Heart left ventricle (tissue), 16 donors: ENCODE measurements at regions not wholly inside any gene's neighbourhood (a gene's known extent, or its start where the extent isn't known, plus 50 kb on each side); places are given as distances from the start of the nearest gene placed in this dataset.

Experiments used
- ATAC-seq, 4 donors: fragments of 200-7000 bp; cut with Tn5 transposase; one replicate each; pipeline ENCODE4 v1.9.1; 2020 to 2022; ENCODE audit warnings: moderate library complexity in 4 of 4, mild to moderate bottlenecking in 3 of 4, moderate number of reproducible peaks in 1 of 4
- DNase-seq, 5 donors: peaks; one replicate each; pipeline ENCODE4 v3.0.0-alpha.2; 2020
- H3K27ac ChIP-seq, 12 donors: fragments of 200-600 bp; sonication (generic) in 4 of 12; one replicate each; pipeline versions ENCODE4 v1.5.0 to v1.8.0; 2016 to 2022; ENCODE audit warnings: mild to moderate bottlenecking in 2 of 12
- H3K27me3 ChIP-seq, 9 donors: fragments of 200-600 bp; sonication (generic) in 2 of 9; one replicate each; pipeline versions ENCODE4 v1.5.1 to v1.8.0; 2016 to 2022; ENCODE audit warnings: mild to moderate bottlenecking in 3 of 9
- H3K36me3 ChIP-seq, 9 donors: fragments of 200-600 bp; sonication (generic) in 2 of 9; one replicate each; pipeline versions ENCODE4 v1.5.0 to v1.8.0; 2018 to 2022; ENCODE audit warnings: mild to moderate bottlenecking in 2 of 9
- H3K4me1 ChIP-seq, 12 donors: fragments of 200-600 bp; sonication (generic) in 4 of 12; one replicate each; pipeline versions ENCODE4 v1.5.0 to v1.8.0; 2016 to 2022; ENCODE audit warnings: mild to moderate bottlenecking in 3 of 12
- H3K4me3 ChIP-seq, 12 donors: fragments of 200-600 bp; sonication (generic) in 4 of 12; one replicate each; pipeline versions ENCODE4 v1.5.0 to v1.8.0; 2017 to 2022; ENCODE audit warnings: mild to moderate bottlenecking in 9 of 12, moderate library complexity in 4 of 12
- H3K9me3 ChIP-seq, 12 donors: fragments of 200-600 bp; sonication (generic) in 4 of 12; one replicate each; pipeline versions ENCODE4 v1.5.0 to v1.8.0; 2016 to 2022; ENCODE audit warnings: mild to moderate bottlenecking in 1 of 12
- CTCF ChIP-seq, 12 donors: fragments of 200-600 bp; sonication (generic) in 4 of 12; IDR thresholded peaks; one replicate each; pipeline versions ENCODE4 v1.5.0 to v1.8.0; 2018 to 2022; ENCODE audit warnings: antibody characterized with exemption in 12 of 12, mild to moderate bottlenecking in 5 of 12
- POLR2A ChIP-seq, 2 donors: fragments of 450-650 bp; IDR thresholded peaks; one replicate each; pipeline ENCODE4 v1.6.1; 2017; ENCODE audit warnings: antibody characterized with exemption in 2 of 2, mild to moderate bottlenecking in 2 of 2, moderate library complexity in 2 of 2
- WGBS, 4 donors: extraction: QIAGEN DNeasy Blood & Tissue Kit in 2 of 4; methylation state at CpG; one replicate each; pipeline versions ENCODE4 v1.1.5 to v1.1.7; 2013 to 2018; 5-methylcytosine and 5-hydroxymethylcytosine counted together
- intact Hi-C, 10 donors: fragments of 100-400 bp; cut with DNase I; formaldehyde crosslinking; loops; one replicate each; pipeline versions ENCODE4 v1.11.1 to v1.14.2; 2022
- donor health status: ischemic (EF 13 %, LVEDD 7.1; RV severe dilation, severe dysfunction).
- donor health status: healthy with polysubstance abuse.
- donor health status: DM: no; HTN: yes; CAD: no.
- donor health status: DM: no; HTN: no; CAD: no.
- donor health status: ischemic (EF 25% LVEDD 6.9; RV normal size, moderate dysfunction).
- donor health status: ischemic (EF 25% LVEDD 5.7; RV mildly dilated, moderate dysfunction).
- donor health status: healthy.
- donor health status: DM: yes; HTN: yes; CAD: no.
- donor health status: ischemic (EF 35%, LVEDD 5.7; RV mildly dilated, moderate dysfunction).
- donor health status: nonischemic (EF 11% LVEDD 7.7; RV severe dilation, severe dysfunction).
- donor health status: DM: yes; HTN: yes; CAD: no.
- donor health status: PGD.
- donor health status: ischemic (EF 29% LVEDD 5.4; RV normal size, mild dysfunction).
- donor health status: nonischemic (EF 23%, LVEDD 6.1; RV moderate dilation, normal function).

DNA sequence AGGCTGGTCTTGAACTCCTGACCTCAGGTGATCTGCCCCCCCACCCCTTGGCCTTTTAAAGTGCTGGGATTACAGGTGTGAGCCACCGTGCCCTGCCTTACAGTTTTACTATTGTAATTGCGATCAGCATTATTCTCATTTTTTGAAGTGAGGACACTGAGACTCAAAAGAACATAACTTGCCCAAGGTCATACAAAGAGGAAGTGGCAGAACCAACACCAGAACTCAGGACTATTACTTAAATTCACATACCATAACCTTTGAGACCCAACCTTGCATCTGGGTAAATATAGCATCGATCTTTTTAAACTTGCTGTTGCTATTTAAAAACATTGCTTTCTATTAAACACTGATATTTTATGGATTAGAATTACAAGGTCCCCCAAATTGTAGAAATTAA, 54.2 kb downstream of the FOXI1 start:
- Histone ChIP-seq H3K4me3 (no peak overlapping the region), H3K36me3 (no peaks in the 10 kb centered on the region), H3K27me3 (no peaks in the 10 kb centered on the region), H3K9me3 (no peaks in the 10 kb centered on the region), H3K4me1 (no peaks in the 10 kb centered on the region), H3K27ac (no peak overlapping the region)
- DNase-seq, result no peak
- TF ChIP-seq POLR2A (IDR thresholded peaks at IDR 0.05) (no peak), CTCF (IDR thresholded peaks at IDR 0.05) (no peak)
- 92 to 99% (median 95%) methylated on average over 3 of the region's 3 CpGs for WGBS, 4 donors
- ATAC-seq, result no peak
- intact Hi-C loops, result no loop called here

- TF ChIP-seq CTCF (IDR thresholded peaks at IDR 0.05) (no peak), POLR2A (IDR thresholded peaks at IDR 0.05) (no peak)
- ATAC-seq, result no peak
- intact Hi-C loops, result no loop called here
- Histone ChIP-seq H3K4me1 (no peaks in the 10 kb centered on the region), H3K9me3 (no peaks in the 10 kb centered on the region), H3K27ac (no peak overlapping the region), H3K36me3 (no peaks in the 10 kb centered on the region), H3K27me3 (no peaks in the 10 kb centered on the region), H3K4me3 (no peak overlapping the region)
- WGBS, 4 donors, result 70 to 85% (median 74%) methylated on average over 6 of the region's 6 CpGs
- DNase-seq, result no peak
These were observed 55.4 kb downstream of the FOXI1 start for GRCh38 chr5:170161069-170161468.

DNA sequence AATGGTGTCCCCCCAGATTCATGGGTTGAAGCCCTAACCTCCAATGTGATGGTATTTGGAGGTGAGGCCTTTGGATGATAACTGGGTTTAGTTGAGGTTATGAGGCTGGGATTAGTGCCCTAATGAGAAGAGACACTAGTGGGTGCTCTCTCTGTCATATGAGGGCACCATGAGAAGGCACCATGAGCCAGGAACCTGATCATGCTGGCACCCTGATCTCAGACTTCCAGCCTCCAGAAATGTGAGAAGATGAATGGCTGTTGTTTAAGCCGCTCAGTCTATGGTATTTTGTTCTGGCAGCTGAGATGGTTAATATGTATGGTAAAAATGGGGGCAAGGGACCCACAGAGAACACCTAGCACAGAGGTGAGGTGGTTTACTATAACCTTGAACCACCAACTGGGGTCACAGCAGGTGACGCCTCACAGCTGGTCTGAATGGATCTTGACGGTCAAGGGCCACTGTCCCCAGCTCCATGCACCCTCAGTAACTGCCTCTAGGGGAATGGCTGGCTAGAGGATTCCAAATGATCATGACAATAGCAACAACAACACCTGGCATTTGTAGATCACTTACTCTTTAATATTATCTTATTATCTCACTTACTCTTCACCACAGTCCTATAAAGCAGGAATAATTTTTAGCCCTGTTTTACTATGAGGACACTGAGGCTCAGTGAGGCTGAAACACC, 57.1 kb downstream of the FOXI1 start:
- DNase-seq (no peak), ATAC-seq (no peak)
- Histone ChIP-seq H3K27me3 (no peaks in the 10 kb centered on the region), H3K4me3 (no peak overlapping the region), H3K27ac (no peak overlapping the region), H3K9me3 (no peaks in the 10 kb centered on the region), H3K36me3 (no peaks in the 10 kb centered on the region), H3K4me1 (peaks cover 0 to 3% (median 0%) of the 10 kb centered on the region in 12 donors)
- 83 to 92% (median 88%) methylated on average over 3 of the region's 3 CpGs for WGBS, 4 donors
- intact Hi-C loops, result no loop called here
- no peak for TF ChIP-seq POLR2A (IDR thresholded peaks at IDR 0.05)
- TF ChIP-seq CTCF (IDR thresholded peaks at IDR 0.05), result no peak

- no peak overlapping the region for H3K4me3 ChIP-seq
- peaks cover 0 to 3% (median 0%) of the 10 kb centered on the region in 12 donors for H3K4me1 ChIP-seq
- TF ChIP-seq POLR2A (IDR thresholded peaks at IDR 0.05) (no peak), CTCF (IDR thresholded peaks at IDR 0.05) (no peak)
- ATAC-seq (no peak), DNase-seq (no peak)
- H3K27me3 ChIP-seq, result no peaks in the 10 kb centered on the region
- H3K27ac ChIP-seq, result no peak overlapping the region
- 77 to 90% (median 86%) methylated on average over 5 of the region's 5 CpGs for WGBS, 4 donors
- H3K9me3 ChIP-seq, result no peaks in the 10 kb centered on the region
- intact Hi-C loops, result no loop called here
- no peaks in the 10 kb centered on the region for H3K36me3 ChIP-seq
These were observed 58.4 kb downstream of the FOXI1 start for GRCh38 chr5:170164087-170164486.
